Calu3 (cell line): ENCODE measurements at regions not wholly inside any gene's neighbourhood (a gene's known extent, or its start where the extent isn't known, plus 50 kb on each side); places are given as distances from the start of the nearest gene placed in this dataset.
"Not testable (repeated sequence)": the region's sequence is repeated elsewhere in the genome, so short reads cannot be mapped to it uniquely, and the experiment has no call there.

ENCODE experiments used
- BruUV-seq: library from RNA; stranded (reverse); fragments of 400-500 nt; replicated peaks from 2 replicates; lab custom pipeline; 2021; lab: Mats Ljungman, UMichigan
- CTCF ChIA-PET: fragments of 300-600 bp; sonication (Branson Sonifier 250); formaldehyde crosslinking; loops from one replicate; lab custom pipeline; 2022; ENCODE audit warnings: antibody characterized with exemption; lab: Charles Lee
- DNase-seq: peaks from one replicate; pipeline ENCODE4 v3.0.0; 2022
- H3K27ac Mint-ChIP-seq: one replicate; pipeline ENCODE4 v1.8.0; 2022; ENCODE audit warnings: mixed read lengths; ENCODE audit not compliant: unreplicated experiment
- H3K27me3 Mint-ChIP-seq: one replicate; pipeline ENCODE4 v1.8.0; 2022; ENCODE audit warnings: mixed read lengths; ENCODE audit not compliant: unreplicated experiment
- H3K36me3 Mint-ChIP-seq: one replicate; pipeline ENCODE4 v1.8.0; 2022; ENCODE audit warnings: mild to moderate bottlenecking, moderate library complexity, mixed read lengths; ENCODE audit not compliant: insufficient read depth, unreplicated experiment
- H3K4me1 Mint-ChIP-seq: one replicate; pipeline ENCODE4 v1.8.0; 2022; ENCODE audit warnings: mild to moderate bottlenecking, low read depth, mixed read lengths; ENCODE audit not compliant: unreplicated experiment
- H3K4me3 Mint-ChIP-seq: one replicate; pipeline ENCODE4 v1.8.0; 2022; ENCODE audit warnings: mild to moderate bottlenecking, low read depth, moderate library complexity, mixed read lengths; ENCODE audit not compliant: unreplicated experiment
- H3K9me3 Mint-ChIP-seq: one replicate; pipeline ENCODE4 v1.8.0; 2022; ENCODE audit warnings: low read depth, mixed read lengths; ENCODE audit not compliant: unreplicated experiment
- intact Hi-C: fragments of 100-400 bp; cut with micrococcal nuclease; formaldehyde crosslinking; loops from one replicate; pipeline ENCODE4 v1.10.0; 2022; ENCODE audit not compliant: unreplicated experiment
- TF ChIP-seq, protein P1 (sequence below): fragments of 200-600 bp; IDR thresholded peaks from one replicate; pipeline ENCODE4 v1.8.0; 2022; ENCODE audit warnings: antibody characterized with exemption; ENCODE audit not compliant: unreplicated experiment

DNA sequence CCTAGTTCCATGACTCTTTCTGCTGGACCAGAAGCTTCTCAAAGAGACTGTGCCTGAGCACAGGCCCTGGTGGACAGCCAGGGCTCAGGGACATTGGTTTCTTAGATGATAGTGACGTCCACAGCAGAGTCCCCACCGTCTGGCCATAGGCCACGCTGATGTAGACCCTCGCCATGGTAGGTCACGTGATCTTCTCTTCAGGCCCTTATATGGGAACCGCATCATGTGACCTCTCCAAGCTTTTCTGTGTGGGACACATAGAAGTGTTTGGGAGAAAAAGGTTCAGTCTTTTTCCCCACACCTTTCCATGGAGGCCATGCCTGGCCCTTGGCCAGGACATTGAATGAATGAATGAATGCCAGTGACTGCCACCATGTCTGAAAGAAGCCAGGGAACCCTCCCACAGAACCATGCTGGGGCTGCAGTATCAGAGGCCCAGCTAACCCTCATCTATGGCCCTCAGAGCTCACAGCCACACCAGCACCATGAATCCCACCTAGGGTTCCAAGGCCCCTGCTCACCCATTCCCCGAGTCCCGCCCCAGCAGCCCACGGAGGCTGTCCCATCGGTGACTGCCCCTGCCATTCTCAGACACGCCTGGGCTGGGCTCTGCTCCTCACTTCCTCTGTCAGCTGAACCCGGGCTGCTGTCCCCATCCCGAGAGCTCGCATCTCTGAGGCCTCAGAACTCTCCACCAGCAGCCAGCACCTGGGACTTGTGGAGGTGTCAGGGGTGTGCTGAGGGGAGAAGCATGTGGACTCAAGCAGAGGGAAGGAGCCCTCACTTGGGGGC lies 292.1 kb downstream of the ADGRD1 start:
- no peaks in the 10 kb centered on the region for H3K4me1 Mint-ChIP-seq
- intact Hi-C loops, result no loop called here
- no TSS peak for BruUV-seq

DNA sequence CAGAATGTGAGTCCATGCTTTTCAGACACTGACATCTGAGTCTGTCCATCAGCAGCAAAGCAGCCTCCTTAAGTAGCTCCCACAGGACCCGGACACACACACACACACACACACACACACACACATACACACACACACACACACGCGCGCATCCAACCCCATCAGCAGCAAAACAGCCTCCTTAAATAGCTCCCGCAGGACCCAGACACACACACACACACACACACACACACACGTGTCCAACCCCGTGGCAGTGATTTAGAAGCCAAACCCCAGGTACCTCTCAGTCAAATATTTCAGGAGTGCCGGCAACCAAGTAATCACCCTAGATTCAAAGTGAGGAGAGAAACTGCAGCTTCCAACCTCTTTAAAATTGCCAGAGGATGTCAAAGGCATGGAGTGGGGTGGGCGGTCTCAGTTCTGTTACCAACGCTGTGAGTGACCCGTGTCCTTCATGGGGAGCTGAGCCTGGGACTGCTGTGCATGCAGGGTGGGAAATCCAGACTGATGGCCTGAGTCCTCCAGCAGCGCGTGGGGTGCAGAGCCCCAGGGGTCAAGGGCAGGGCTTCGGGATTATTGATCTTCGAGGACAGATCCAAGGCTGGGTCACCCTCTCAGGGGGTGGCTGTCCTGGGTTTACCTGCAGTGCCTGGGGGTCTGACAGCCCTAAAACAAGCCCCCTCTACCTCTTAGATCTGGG lies 293.5 kb downstream of the ADGRD1 start:
- H3K27ac Mint-ChIP-seq, intact Hi-C loops, H3K9me3 Mint-ChIP-seq, BruUV-seq, H3K36me3 Mint-ChIP-seq, DNase-seq, CTCF ChIA-PET, H3K4me1 Mint-ChIP-seq, H3K4me3 Mint-ChIP-seq: not testable (repeated sequence)
- H3K27me3 Mint-ChIP-seq, result peaks cover 41% of the 10 kb centered on the region

More for the DNA sequence above, 292.1 kb downstream of the ADGRD1 start:
- CTCF ChIA-PET, result interaction anchor here (0.6 kb wide), 1 partner anchor 16 kb away, joined by 4 read pairs; no protein-coding TSS in a partner anchor
- no peaks in the 10 kb centered on the region for H3K36me3 Mint-ChIP-seq
- H3K9me3 Mint-ChIP-seq, result peaks cover 4% of the 10 kb centered on the region
- H3K4me3 Mint-ChIP-seq, result no peak overlapping the region
- no peak for DNase-seq
- no peak overlapping the region for H3K27ac Mint-ChIP-seq
- TF ChIP-seq, protein P1, sequence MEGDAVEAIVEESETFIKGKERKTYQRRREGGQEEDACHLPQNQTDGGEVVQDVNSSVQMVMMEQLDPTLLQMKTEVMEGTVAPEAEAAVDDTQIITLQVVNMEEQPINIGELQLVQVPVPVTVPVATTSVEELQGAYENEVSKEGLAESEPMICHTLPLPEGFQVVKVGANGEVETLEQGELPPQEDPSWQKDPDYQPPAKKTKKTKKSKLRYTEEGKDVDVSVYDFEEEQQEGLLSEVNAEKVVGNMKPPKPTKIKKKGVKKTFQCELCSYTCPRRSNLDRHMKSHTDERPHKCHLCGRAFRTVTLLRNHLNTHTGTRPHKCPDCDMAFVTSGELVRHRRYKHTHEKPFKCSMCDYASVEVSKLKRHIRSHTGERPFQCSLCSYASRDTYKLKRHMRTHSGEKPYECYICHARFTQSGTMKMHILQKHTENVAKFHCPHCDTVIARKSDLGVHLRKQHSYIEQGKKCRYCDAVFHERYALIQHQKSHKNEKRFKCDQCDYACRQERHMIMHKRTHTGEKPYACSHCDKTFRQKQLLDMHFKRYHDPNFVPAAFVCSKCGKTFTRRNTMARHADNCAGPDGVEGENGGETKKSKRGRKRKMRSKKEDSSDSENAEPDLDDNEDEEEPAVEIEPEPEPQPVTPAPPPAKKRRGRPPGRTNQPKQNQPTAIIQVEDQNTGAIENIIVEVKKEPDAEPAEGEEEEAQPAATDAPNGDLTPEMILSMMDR, result no peak
- H3K27me3 Mint-ChIP-seq, result peaks cover 41% of the 10 kb centered on the region

- H3K27ac Mint-ChIP-seq, H3K4me1 Mint-ChIP-seq, intact Hi-C loops, H3K36me3 Mint-ChIP-seq, H3K9me3 Mint-ChIP-seq, DNase-seq, H3K4me3 Mint-ChIP-seq, CTCF ChIA-PET, BruUV-seq: not testable (repeated sequence)
- H3K27me3 Mint-ChIP-seq, result peaks cover 41% of the 10 kb centered on the region
These were observed 294.2 kb downstream of the ADGRD1 start for GRCh38 chr12:131247875-131248274.

DNA sequence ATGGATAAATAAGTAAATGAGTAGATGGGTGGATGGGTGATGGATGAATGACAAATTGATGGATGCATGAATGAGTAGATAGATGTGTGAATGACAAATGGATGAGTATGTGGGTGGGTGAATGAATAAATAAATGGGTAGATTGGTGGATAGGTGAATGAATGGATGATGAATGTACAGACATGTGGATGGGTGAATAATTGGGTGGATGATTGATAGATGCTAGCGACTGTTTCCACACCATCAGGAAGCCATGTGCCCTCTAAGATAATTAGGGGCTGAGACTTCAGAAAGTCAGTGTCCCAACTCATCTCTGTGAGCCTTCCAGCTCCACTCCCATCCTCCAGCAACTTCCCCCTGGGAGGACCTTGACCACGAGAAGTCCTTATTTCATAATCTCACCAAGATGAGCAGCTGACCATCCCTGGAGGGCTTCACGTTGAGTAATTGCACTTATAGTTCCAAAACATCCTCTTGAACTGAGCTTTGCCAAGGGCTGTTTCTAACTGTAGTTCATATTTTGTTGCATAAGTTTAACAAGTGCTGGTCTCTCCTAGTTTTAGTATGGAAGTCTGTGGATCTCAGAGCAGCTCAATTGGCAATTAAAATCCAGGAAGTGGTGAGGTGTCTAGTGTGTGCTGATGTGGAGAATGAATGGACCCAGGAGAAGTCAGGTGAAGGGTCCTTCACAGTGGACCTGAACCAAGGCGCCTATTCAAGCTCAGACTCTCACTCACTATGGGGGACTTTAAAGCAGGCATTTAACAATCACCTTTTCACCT lies 295.7 kb downstream of the ADGRD1 start:
- no peaks in the 10 kb centered on the region for H3K4me1 Mint-ChIP-seq
- CTCF ChIA-PET, result no interaction called here
- TF ChIP-seq, protein P1, result no peak
- BruUV-seq, result no TSS peak
- no peak for DNase-seq
- H3K27ac Mint-ChIP-seq, result no peak overlapping the region
- no peaks in the 10 kb centered on the region for H3K9me3 Mint-ChIP-seq
- intact Hi-C loops, result no loop called here
- no peaks in the 10 kb centered on the region for H3K36me3 Mint-ChIP-seq
- no peak overlapping the region for H3K4me3 Mint-ChIP-seq
- peaks cover 41% of the 10 kb centered on the region for H3K27me3 Mint-ChIP-seq
